ENCODE measurements at regions not wholly inside any gene's neighbourhood (a gene's known extent, or its start where the extent isn't known, plus 50 kb on each side); places are given as distances from the start of the nearest gene placed in this dataset.

GRCh38 chr3:73697020-73697419, 72.3 kb upstream of the PDZRN3 start:
- TF ChIP-seq SP1 (IDR thresholded peaks at IDR 0.05) (no peak), TAF1 (conservative IDR thresholded peaks at IDR 0.05) (no peak), YY1 (IDR thresholded peaks at IDR 0.05) (no peak), REST (IDR thresholded peaks at IDR 0.05) (no peak), EGR1 (IDR thresholded peaks at IDR 0.05; ENCODE audit: low read depth in 2 of 2) (no peak), GABPA (IDR thresholded peaks at IDR 0.05 in 1 of 2, conservative IDR thresholded peaks at IDR 0.05 in 1 of 2) (no peak), RXRA (IDR thresholded peaks at IDR 0.05) (no peak), NR2F2 (IDR thresholded peaks at IDR 0.05) (no peak)
- TF ChIP-seq, protein P1, sequence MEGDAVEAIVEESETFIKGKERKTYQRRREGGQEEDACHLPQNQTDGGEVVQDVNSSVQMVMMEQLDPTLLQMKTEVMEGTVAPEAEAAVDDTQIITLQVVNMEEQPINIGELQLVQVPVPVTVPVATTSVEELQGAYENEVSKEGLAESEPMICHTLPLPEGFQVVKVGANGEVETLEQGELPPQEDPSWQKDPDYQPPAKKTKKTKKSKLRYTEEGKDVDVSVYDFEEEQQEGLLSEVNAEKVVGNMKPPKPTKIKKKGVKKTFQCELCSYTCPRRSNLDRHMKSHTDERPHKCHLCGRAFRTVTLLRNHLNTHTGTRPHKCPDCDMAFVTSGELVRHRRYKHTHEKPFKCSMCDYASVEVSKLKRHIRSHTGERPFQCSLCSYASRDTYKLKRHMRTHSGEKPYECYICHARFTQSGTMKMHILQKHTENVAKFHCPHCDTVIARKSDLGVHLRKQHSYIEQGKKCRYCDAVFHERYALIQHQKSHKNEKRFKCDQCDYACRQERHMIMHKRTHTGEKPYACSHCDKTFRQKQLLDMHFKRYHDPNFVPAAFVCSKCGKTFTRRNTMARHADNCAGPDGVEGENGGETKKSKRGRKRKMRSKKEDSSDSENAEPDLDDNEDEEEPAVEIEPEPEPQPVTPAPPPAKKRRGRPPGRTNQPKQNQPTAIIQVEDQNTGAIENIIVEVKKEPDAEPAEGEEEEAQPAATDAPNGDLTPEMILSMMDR (IDR thresholded peaks at IDR 0.05; ENCODE audit: low read depth, low read length, missing input control), result no peak
- TF ChIP-seq, protein P2, sequence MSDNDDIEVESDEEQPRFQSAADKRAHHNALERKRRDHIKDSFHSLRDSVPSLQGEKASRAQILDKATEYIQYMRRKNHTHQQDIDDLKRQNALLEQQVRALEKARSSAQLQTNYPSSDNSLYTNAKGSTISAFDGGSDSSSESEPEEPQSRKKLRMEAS (IDR thresholded peaks at IDR 0.05), result no peak
